ENCODE measurements at regions not wholly inside any gene's neighbourhood (a gene's known extent, or its start where the extent isn't known, plus 50 kb on each side); places are given as distances from the start of the nearest gene placed in this dataset.

DNA sequence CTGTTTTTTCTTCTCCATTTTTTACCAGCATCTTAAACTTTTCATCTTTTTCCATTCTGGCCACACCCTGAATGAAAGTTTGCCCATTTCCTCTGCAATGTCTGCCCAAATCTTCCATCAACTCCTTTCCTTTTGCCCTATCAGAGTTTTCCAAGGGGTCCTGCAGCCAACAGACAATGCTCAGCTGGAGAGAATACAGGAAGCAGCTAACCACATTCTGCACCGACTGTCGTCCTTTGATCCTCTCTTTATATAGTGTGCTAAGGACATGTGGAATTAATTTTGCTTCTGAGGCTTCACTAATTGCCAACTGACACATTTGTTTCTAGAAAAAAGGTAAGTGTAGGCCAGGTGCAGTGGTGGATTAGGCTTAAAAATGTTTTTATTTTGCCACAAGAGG is 50.5 kb upstream of the DLX2 start:
- ATAC-seq, result no peak
- ChIA-PET POLR2A (no interaction called here), CTCF (no interaction called here)
- WGBS (ENCODE audit: missing lambda C conversion rate), result 70% methylated on average over 2 of the region's 2 CpGs
- Histone ChIP-seq H3K4me2 (no peak overlapping the region), H3K4me3 (no peak overlapping the region), H3K9me3 (no peaks in the 10 kb centered on the region), H3K27ac (no peak overlapping the region), H3K4me1 (no peaks in the 10 kb centered on the region)
- DNase-seq (ENCODE audit: low read depth in 1 of 2, low spot score in 1 of 2), result no peak
- TF ChIP-seq ZFP36 (IDR thresholded peaks at IDR 0.05; ENCODE audit: borderline replicate concordance, partially characterized antibody), result no peak
- TF ChIP-seq EP300 (IDR thresholded peaks at IDR 0.05), result no peak
- no peak for TF ChIP-seq JUNB (IDR thresholded peaks at IDR 0.05)
- TF ChIP-seq NFE2L2 (conservative IDR thresholded peaks at IDR 0.05; ENCODE audit: low read length), result no peak
- no peak for FAIRE-seq

GRCh38 chr2:172153757-172154156 is 51.1 kb upstream of the DLX2 start:
- no peak overlapping the region for H3K4me2 ChIP-seq
- POLR2A ChIA-PET, result no interaction called here
- CTCF ChIA-PET, result no interaction called here
- DNase-seq (ENCODE audit: low read depth in 1 of 2, low spot score in 1 of 2), result no peak
- no peak for FAIRE-seq
- H3K27ac ChIP-seq, result no peak overlapping the region
- TF ChIP-seq POLR2AphosphoS2 (conservative IDR thresholded peaks at IDR 0.05; ENCODE audit: low read length), result no peak
- no peak for TF ChIP-seq KDM1A (IDR thresholded peaks at IDR 0.05; ENCODE audit: low read depth)
- TF ChIP-seq CEBPB (IDR thresholded peaks at IDR 0.05), result no peak
- TF ChIP-seq RNF2 (IDR thresholded peaks at IDR 0.05; ENCODE audit: borderline replicate concordance, low read depth), result no peak
- no peak for TF ChIP-seq SMC3 (IDR thresholded peaks at IDR 0.05)
- TF ChIP-seq, protein P1, sequence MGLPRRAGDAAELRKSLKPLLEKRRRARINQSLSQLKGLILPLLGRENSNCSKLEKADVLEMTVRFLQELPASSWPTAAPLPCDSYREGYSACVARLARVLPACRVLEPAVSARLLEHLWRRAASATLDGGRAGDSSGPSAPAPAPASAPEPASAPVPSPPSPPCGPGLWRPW (IDR thresholded peaks at IDR 0.05), result no peak
- no peak for TF ChIP-seq NR3C1 (IDR thresholded peaks at IDR 0.05)
- no peak for TF ChIP-seq REST (IDR thresholded peaks at IDR 0.05)
- TF ChIP-seq MAZ (IDR thresholded peaks at IDR 0.05; ENCODE audit: borderline replicate concordance, low read depth, low read length), result no peak
- ATAC-seq, result no peak
- H3K9me3 ChIP-seq, result no peaks in the 10 kb centered on the region
- no peak overlapping the region for H3K4me3 ChIP-seq
- no peaks in the 10 kb centered on the region for H3K4me1 ChIP-seq

DNA sequence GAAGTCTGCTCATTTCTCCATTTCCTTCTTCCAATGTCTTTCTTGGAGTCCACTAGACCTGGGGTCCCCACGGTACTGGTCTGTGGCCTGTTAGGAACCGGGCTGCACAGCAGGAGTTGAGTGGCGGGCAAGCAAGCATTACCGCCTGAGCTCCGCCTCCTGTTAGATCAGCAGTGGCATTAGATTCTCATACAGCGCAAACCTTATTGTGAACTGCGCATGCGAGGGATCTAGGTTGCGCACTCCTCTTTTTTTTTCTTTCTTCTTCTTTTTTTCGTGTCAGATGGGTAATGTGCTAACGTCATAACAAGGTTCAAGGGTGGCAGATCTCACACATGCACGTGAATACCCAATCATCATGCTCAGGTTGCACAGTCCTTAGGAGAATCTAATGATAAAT is 53.1 kb upstream of the DLX2 start:
- no peak overlapping the region for H3K4me2 ChIP-seq
- ChIA-PET CTCF (interaction anchor here (0.6 kb wide), 1 partner anchor 354 kb away, joined by 3 read pairs; no protein-coding TSS in a partner anchor), POLR2A (no interaction called here)
- ATAC-seq, result no peak
- no peak for DNase-seq (ENCODE audit: low read depth in 1 of 2, low spot score in 1 of 2)
- TF ChIP-seq, protein P1 (IDR thresholded peaks at IDR 0.05), result no peak
- TF ChIP-seq REST (IDR thresholded peaks at IDR 0.05) (no peak), SREBF2 (IDR thresholded peaks at IDR 0.05) (no peak), KDM1A (IDR thresholded peaks at IDR 0.05; ENCODE audit: low read depth) (no peak), HDAC2 (IDR thresholded peaks at IDR 0.05) (no peak)
- TF ChIP-seq, protein P2, sequence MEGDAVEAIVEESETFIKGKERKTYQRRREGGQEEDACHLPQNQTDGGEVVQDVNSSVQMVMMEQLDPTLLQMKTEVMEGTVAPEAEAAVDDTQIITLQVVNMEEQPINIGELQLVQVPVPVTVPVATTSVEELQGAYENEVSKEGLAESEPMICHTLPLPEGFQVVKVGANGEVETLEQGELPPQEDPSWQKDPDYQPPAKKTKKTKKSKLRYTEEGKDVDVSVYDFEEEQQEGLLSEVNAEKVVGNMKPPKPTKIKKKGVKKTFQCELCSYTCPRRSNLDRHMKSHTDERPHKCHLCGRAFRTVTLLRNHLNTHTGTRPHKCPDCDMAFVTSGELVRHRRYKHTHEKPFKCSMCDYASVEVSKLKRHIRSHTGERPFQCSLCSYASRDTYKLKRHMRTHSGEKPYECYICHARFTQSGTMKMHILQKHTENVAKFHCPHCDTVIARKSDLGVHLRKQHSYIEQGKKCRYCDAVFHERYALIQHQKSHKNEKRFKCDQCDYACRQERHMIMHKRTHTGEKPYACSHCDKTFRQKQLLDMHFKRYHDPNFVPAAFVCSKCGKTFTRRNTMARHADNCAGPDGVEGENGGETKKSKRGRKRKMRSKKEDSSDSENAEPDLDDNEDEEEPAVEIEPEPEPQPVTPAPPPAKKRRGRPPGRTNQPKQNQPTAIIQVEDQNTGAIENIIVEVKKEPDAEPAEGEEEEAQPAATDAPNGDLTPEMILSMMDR (IDR thresholded peaks at IDR 0.05), result no peak
- H3K4me1 ChIP-seq, result no peaks in the 10 kb centered on the region
- WGBS (ENCODE audit: missing lambda C conversion rate), result 53% methylated on average over 12 of the region's 12 CpGs
- H3K4me3 ChIP-seq, result no peak overlapping the region
- no peak for FAIRE-seq
- peaks cover 4% of the 10 kb centered on the region; the same call in 1 of the 3 replicates for H3K9me3 ChIP-seq
- no peak overlapping the region for H3K27ac ChIP-seq

All from A549 (cell line).